Ectodermal cell (in vitro differentiated cells): ENCODE measurements at regions not wholly inside any gene's neighbourhood (a gene's known extent, or its start where the extent isn't known, plus 50 kb on each side); places are given as distances from the start of the nearest gene placed in this dataset.

Experiments used
- H3K27ac ChIP-seq: 2 replicates; pipeline ENCODE4 v1.7.0; 2013; ENCODE audit warnings: mild to moderate bottlenecking, low read depth, low read length; ENCODE audit not compliant: insufficient read depth, poor library complexity, severe bottlenecking
- H3K27me3 ChIP-seq: 2 replicates; pipeline ENCODE4 v1.7.0; 2013; ENCODE audit warnings: mild to moderate bottlenecking, low read length; ENCODE audit not compliant: insufficient read depth, control insufficient read depth, poor library complexity, severe bottlenecking
- H3K36me3 ChIP-seq: one replicate; pipeline ENCODE4 v1.7.0; 2013; ENCODE audit warnings: low read length; ENCODE audit not compliant: control insufficient read depth, insufficient read depth
- H3K4me1 ChIP-seq: one replicate; pipeline ENCODE4 v1.7.0; 2013; ENCODE audit warnings: low read length; ENCODE audit not compliant: control insufficient read depth, insufficient read depth
- H3K4me3 ChIP-seq: 2 replicates; pipeline ENCODE4 v1.7.0; 2013; ENCODE audit warnings: low read depth, low read length, control low read depth; ENCODE audit not compliant: insufficient read depth
- H3K9me3 ChIP-seq: 2 replicates; pipeline ENCODE4 v1.7.0; 2013; ENCODE audit warnings: mild to moderate bottlenecking, low read length, moderate library complexity; ENCODE audit not compliant: control insufficient read depth
- WGBS, 2 experiments: methylation state at CpG; one replicate each; pipeline ENCODE4 v1.1.7; 2013; ENCODE audit warnings: missing lambda C conversion rate in 2 of 2; 5-methylcytosine and 5-hydroxymethylcytosine counted together

- no peak overlapping the region for H3K27ac ChIP-seq
These were observed 151.7 kb upstream of the TSHZ3 start for GRCh38 chr19:31500946-31501345.

GRCh38 chr19:31501427-31502195 lies 152.4 kb upstream of the TSHZ3 start:
- Histone ChIP-seq H3K36me3 (no peaks in the 10 kb centered on the region), H3K27ac (no peak overlapping the region), H3K4me1 (no peaks in the 10 kb centered on the region), H3K9me3 (no peaks in the 10 kb centered on the region), H3K4me3 (no peak overlapping the region), H3K27me3 (no peaks in the 10 kb centered on the region)
- 82 to 91% methylated on average over 3 to 4 of the region's 4 CpGs for WGBS, 2 experiments

More at GRCh38 chr19:31500946-31501345, 151.7 kb upstream of the TSHZ3 start:
- Histone ChIP-seq H3K4me3 (no peak overlapping the region), H3K9me3 (no peaks in the 10 kb centered on the region), H3K27me3 (no peaks in the 10 kb centered on the region), H3K4me1 (no peaks in the 10 kb centered on the region), H3K36me3 (no peaks in the 10 kb centered on the region)
- 93 to 94% methylated on average over 11 of the region's 11 CpGs for WGBS, 2 experiments

- Histone ChIP-seq H3K4me3 (no peak overlapping the region), H3K36me3 (no peaks in the 10 kb centered on the region), H3K9me3 (no peaks in the 10 kb centered on the region), H3K4me1 (no peaks in the 10 kb centered on the region), H3K27me3 (no peaks in the 10 kb centered on the region), H3K27ac (no peak overlapping the region)
- WGBS, 2 experiments = 93 to 95% methylated on average over 17 of the region's 17 CpGs
These were observed 153.4 kb upstream of the TSHZ3 start for GRCh38 chr19:31502536-31503170.

- H3K9me3 ChIP-seq = no peaks in the 10 kb centered on the region
- WGBS, 2 experiments = 94 to 95% methylated on average over 9 of the region's 9 CpGs
- no peaks in the 10 kb centered on the region for H3K4me1 ChIP-seq
- H3K36me3 ChIP-seq = no peaks in the 10 kb centered on the region
- H3K4me3 ChIP-seq = no peak overlapping the region
- H3K27me3 ChIP-seq = no peaks in the 10 kb centered on the region
- H3K27ac ChIP-seq = no peak overlapping the region
These were observed 154.0 kb upstream of the TSHZ3 start for GRCh38 chr19:31503211-31503610.

- Histone ChIP-seq H3K36me3 (no peaks in the 10 kb centered on the region), H3K27me3 (no peaks in the 10 kb centered on the region), H3K27ac (no peak overlapping the region), H3K4me1 (no peaks in the 10 kb centered on the region), H3K9me3 (no peaks in the 10 kb centered on the region), H3K4me3 (no peak overlapping the region)
- 93 to 94% methylated on average over 2 of the region's 2 CpGs for WGBS, 2 experiments
These were observed 155.0 kb upstream of the TSHZ3 start for GRCh38 chr19:31504221-31504620.

- Histone ChIP-seq H3K36me3 (no peaks in the 10 kb centered on the region), H3K9me3 (no peaks in the 10 kb centered on the region), H3K4me1 (no peaks in the 10 kb centered on the region), H3K27ac (no peak overlapping the region), H3K4me3 (no peak overlapping the region), H3K27me3 (no peaks in the 10 kb centered on the region)
- WGBS, 2 experiments = 92 to 93% methylated on average over 6 of the region's 6 CpGs
These were observed 156.3 kb upstream of the TSHZ3 start for GRCh38 chr19:31505596-31505910.

GRCh38 chr19:31506102-31506501 lies 156.9 kb upstream of the TSHZ3 start:
- Histone ChIP-seq H3K4me1 (no peaks in the 10 kb centered on the region), H3K36me3 (no peaks in the 10 kb centered on the region), H3K9me3 (no peaks in the 10 kb centered on the region), H3K27me3 (no peaks in the 10 kb centered on the region), H3K4me3 (no peak overlapping the region), H3K27ac (no peak overlapping the region)
- 92 to 97% methylated on average over 6 to 7 of the region's 8 CpGs for WGBS, 2 experiments

- Histone ChIP-seq H3K4me1 (no peaks in the 10 kb centered on the region), H3K4me3 (no peak overlapping the region), H3K27ac (no peak overlapping the region), H3K27me3 (no peaks in the 10 kb centered on the region), H3K9me3 (no peaks in the 10 kb centered on the region), H3K36me3 (no peaks in the 10 kb centered on the region)
- 95 to 98% methylated on average over 9 of the region's 10 CpGs for WGBS, 2 experiments
These were observed 161.4 kb upstream of the TSHZ3 start for GRCh38 chr19:31510635-31511034.

- Histone ChIP-seq H3K9me3 (no peaks in the 10 kb centered on the region), H3K27me3 (no peaks in the 10 kb centered on the region), H3K4me1 (no peaks in the 10 kb centered on the region), H3K36me3 (no peaks in the 10 kb centered on the region), H3K27ac (no peak overlapping the region), H3K4me3 (no peak overlapping the region)
- WGBS, 2 experiments = 89 to 95% methylated on average over 3 of the region's 3 CpGs
These were observed 161.9 kb upstream of the TSHZ3 start for GRCh38 chr19:31511098-31511497.

GRCh38 chr19:31511696-31512095 lies 162.5 kb upstream of the TSHZ3 start:
- Histone ChIP-seq H3K36me3 (no peaks in the 10 kb centered on the region), H3K9me3 (no peaks in the 10 kb centered on the region), H3K4me3 (no peak overlapping the region), H3K27ac (no peak overlapping the region), H3K27me3 (no peaks in the 10 kb centered on the region), H3K4me1 (no peaks in the 10 kb centered on the region)
- 91 to 98% methylated on average over 5 of the region's 5 CpGs for WGBS, 2 experiments
